SJSA1 (cell line): ENCODE measurements at regions not wholly inside any gene's neighbourhood (a gene's known extent, or its start where the extent isn't known, plus 50 kb on each side); places are given as distances from the start of the nearest gene placed in this dataset.
A peak's percentile ranks its signal among the peaks of the same experiment; 100 is the strongest.

Source experiments
- DNase-seq, 2 experiments: peaks; one replicate each; pipeline ENCODE4 v3.0.0-alpha.2; 2015 to 2020; ENCODE audit warnings: low spot score in 2 of 2, low read depth in 1 of 2
- H3K27ac ChIP-seq: fragments of 250-450 bp; sonication (Bioruptor Pico); 2 replicates; pipeline ENCODE4 v1.5.1; 2020; ENCODE audit warnings: mild to moderate bottlenecking, moderate library complexity
- H3K27me3 ChIP-seq: fragments of 250-450 bp; sonication (Bioruptor Pico); replicated peaks from 2 replicates; pipeline ENCODE4 v1.5.1; 2020; ENCODE audit warnings: mild to moderate bottlenecking, moderate library complexity
- H3K36me3 ChIP-seq: fragments of 250-450 bp; sonication (Bioruptor Pico); 2 replicates; pipeline ENCODE4 v1.5.1; 2020; ENCODE audit warnings: mild to moderate bottlenecking
- H3K4me1 ChIP-seq: fragments of 250-450 bp; sonication (Bioruptor Pico); replicated peaks from 2 replicates; pipeline ENCODE4 v1.6.1; 2021; ENCODE audit warnings: mild to moderate bottlenecking
- H3K4me3 ChIP-seq: fragments of 250-450 bp; sonication (Bioruptor Pico); 2 replicates; pipeline ENCODE4 v1.5.1; 2020; ENCODE audit warnings: mild to moderate bottlenecking
- H3K9me3 ChIP-seq: fragments of 250-450 bp; sonication (Bioruptor Pico); replicated peaks from 2 replicates; pipeline ENCODE4 v1.5.1; 2020; ENCODE audit warnings: mild to moderate bottlenecking

DNA sequence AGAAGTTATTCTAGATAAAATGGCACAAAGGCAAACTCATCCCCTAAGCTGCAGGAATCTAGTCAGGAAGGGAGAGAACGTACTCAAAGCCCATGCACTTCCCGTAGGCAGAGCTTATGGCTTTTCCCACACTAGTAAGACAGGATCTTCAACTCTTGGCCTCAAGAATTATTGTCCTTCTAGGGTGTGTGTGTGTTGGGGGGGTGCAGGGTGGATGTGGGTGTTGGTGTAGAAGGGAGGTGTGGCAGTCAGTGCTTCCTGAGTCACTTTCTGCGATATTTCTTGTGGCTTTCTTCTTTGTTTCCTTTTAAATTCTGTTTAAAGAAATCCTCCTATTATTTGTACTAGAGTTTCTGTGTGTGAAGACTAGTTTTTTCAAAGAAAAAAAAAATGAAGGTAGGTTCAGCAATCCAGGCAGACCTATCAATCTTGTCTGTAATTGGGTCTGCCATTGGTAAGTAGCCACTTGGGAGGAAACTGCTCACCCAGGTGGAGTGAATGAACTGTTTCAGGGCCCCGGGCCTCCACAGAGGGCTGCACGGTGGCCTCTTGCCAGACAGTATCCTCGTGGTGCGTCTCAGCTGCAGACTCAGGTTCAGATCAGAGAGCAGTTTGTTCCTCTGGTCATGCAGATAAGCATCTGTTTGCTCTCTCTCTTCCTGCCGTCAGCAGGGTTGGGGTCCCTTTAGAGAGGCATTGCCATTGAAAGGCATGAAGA lies 131.9 kb downstream of the NPR3 start:
- no peak overlapping the region for H3K4me3 ChIP-seq
- H3K9me3 ChIP-seq: no peaks in the 10 kb centered on the region
- H3K27me3 ChIP-seq: no peaks in the 10 kb centered on the region
- peaks cover 9% of the 10 kb centered on the region for H3K4me1 ChIP-seq
- DNase-seq: peak; percentile 35 to 38
- H3K27ac ChIP-seq: no peak overlapping the region
- H3K36me3 ChIP-seq: no peaks in the 10 kb centered on the region

DNA sequence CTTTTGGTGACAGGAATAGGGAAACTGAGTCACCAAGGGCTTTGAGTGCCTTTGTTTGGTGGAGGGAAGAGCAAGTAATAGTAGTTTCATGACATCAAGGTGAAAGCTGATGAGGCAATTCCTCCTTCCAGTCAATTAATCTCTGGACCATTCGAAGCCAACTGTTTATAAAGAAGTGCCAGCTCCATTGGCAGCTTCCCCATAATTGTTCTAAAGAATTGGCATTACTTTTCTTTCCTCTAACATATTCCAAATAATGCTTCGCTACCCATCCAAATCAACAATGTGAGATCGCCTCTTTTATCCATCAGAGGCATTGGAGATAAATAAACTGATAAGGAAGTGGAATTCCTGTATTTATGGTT lies 132.4 kb downstream of the NPR3 start:
- Histone ChIP-seq H3K27ac (no peak overlapping the region), H3K4me3 (no peak overlapping the region), H3K36me3 (no peaks in the 10 kb centered on the region), H3K27me3 (no peaks in the 10 kb centered on the region), H3K9me3 (no peaks in the 10 kb centered on the region), H3K4me1 (peaks cover 9% of the 10 kb centered on the region)
- DNase-seq: no peak

DNA sequence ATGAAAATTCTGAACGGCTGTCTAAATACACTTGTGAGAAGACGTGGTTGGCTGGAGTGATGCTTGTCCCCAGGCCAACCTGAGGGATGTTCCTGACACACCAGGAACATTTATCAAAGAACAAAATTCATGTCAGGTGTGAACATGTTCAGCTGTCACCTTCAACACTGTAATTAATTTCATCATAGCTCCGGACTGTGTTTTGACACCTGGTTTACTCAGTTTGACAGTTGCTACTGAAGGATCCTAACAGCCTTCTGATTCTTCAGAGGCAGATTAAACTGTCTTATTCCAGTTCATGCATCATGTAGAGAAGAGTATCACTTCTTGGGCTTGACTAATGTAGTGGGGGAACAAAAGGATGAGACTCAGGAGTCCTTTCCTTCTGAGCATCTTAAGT lies 134.1 kb downstream of the NPR3 start:
- Histone ChIP-seq H3K9me3 (no peaks in the 10 kb centered on the region), H3K27me3 (no peaks in the 10 kb centered on the region), H3K36me3 (no peaks in the 10 kb centered on the region), H3K4me1 (peaks cover 9% of the 10 kb centered on the region), H3K27ac (no peak overlapping the region), H3K4me3 (no peak overlapping the region)
- no peak for DNase-seq

DNA sequence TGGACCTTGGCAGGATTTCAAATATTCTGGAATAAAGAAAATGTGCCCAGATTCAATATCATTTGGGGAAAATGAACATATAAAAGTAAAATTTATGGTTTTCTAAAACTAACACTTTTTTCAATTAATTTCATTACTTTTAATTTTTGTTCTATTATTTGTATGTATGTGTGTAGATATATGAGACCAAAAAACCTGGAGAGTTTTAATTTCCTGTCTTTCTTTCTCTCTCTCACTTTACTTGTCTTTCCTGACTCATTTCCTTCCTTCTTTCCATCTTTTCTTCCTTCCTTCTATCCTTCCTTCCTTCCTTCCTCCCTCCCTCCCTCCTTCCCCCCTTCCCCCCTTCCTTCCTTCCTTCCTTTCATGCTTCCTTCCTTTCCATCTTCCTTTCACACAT lies 137.0 kb downstream of the NPR3 start:
- Histone ChIP-seq H3K27ac (no peak overlapping the region), H3K4me3 (no peak overlapping the region), H3K4me1 (peaks cover 18% of the 10 kb centered on the region), H3K9me3 (no peaks in the 10 kb centered on the region), H3K36me3 (no peaks in the 10 kb centered on the region), H3K27me3 (no peaks in the 10 kb centered on the region)
- no peak for DNase-seq

DNA sequence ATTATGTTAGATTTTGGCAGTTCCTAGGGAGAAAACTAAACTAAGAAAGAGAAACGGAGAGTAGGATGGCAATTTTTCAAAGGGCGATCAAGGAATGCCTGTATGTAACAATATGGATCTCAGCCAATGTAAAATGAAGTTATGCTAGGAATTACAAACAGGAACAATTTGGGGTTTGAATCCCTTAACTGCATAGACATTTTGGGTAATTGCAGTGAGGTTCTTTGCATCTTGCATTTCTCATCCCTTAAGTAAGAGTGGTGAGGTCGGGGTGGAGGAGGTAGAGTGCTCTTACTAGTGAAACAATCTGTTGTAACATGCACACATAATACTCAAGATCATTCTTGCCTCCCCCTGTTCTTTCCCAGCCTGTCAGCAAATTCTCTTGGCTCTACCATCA lies 137.6 kb downstream of the NPR3 start:
- H3K4me1 ChIP-seq: peaks cover 17% of the 10 kb centered on the region
- no peak overlapping the region for H3K27ac ChIP-seq
- no peak for DNase-seq
- no peaks in the 10 kb centered on the region for H3K27me3 ChIP-seq
- no peaks in the 10 kb centered on the region for H3K9me3 ChIP-seq
- H3K4me3 ChIP-seq: no peak overlapping the region
- H3K36me3 ChIP-seq: no peaks in the 10 kb centered on the region

DNA sequence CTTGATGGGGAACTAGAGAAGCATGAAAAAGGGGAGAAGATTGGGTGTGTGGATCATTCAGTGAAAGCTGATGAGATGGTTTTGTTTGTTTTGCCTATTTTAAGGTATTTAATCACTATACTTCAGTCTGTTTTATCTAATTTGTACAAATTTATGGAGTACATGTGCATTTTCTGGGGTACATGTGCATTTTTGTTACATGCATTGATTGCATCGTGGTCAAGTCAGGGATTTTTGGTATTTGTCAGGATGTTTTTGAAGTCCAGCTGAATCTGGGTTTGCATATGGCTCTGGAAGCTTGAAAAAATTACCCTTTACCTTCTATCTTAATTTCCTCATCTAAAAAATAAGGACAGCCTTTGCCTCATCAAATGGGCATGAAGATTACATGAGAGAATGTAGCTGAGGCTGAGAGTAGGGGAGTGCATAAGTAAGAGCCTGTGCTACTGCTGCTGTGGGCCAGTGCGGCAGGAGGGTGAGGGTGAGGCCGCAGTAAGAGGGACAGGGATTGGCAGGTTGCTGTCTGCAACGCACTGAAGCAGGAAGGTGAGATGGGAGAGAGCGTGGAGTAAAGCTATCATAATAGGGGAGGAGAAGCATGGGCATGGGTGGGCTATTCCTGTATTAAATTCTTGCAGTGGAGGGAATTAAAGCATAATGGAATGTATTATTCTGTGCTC lies 139.8 kb downstream of the NPR3 start:
- Histone ChIP-seq H3K9me3 (no peaks in the 10 kb centered on the region), H3K27me3 (no peaks in the 10 kb centered on the region), H3K4me3 (no peak overlapping the region), H3K4me1 (peaks cover 17% of the 10 kb centered on the region), H3K36me3 (no peaks in the 10 kb centered on the region), H3K27ac (no peak overlapping the region)
- no peak for DNase-seq

DNA sequence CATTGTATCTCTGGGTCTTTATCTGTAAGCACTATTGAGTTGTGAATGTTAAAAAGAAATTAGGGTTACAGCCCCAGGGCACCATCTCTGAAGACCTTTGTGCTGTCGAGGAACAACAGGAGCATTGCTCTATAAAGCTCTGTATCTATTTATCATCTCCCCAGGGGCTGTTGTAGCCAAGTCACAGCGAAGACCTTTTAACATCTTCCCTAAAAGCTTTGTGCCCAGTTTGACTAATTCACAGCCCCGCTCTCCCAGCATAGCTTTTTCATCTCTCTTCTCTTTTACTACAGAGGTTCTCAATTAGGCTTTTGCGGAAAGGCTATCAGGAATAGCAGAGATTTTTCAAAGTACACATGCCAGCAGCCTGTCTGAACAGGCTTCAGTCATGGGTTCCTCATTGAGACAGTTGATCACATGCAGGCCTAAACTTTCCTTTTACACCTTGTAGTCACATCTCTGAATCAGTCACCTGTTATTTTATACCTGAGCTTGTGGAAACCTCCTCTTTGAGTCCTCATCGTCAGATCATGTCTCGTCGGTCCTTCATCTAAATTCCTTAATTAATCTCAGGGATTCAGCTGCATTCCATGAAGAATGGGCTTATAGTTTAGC lies 140.5 kb downstream of the NPR3 start:
- peak overlapping the region; percentile 64 for H3K27ac ChIP-seq
- no peak overlapping the region for H3K4me3 ChIP-seq
- no peaks in the 10 kb centered on the region for H3K9me3 ChIP-seq
- DNase-seq: no peak
- H3K27me3 ChIP-seq: no peaks in the 10 kb centered on the region
- H3K4me1 ChIP-seq: peaks cover 17% of the 10 kb centered on the region
- no peaks in the 10 kb centered on the region for H3K36me3 ChIP-seq

DNA sequence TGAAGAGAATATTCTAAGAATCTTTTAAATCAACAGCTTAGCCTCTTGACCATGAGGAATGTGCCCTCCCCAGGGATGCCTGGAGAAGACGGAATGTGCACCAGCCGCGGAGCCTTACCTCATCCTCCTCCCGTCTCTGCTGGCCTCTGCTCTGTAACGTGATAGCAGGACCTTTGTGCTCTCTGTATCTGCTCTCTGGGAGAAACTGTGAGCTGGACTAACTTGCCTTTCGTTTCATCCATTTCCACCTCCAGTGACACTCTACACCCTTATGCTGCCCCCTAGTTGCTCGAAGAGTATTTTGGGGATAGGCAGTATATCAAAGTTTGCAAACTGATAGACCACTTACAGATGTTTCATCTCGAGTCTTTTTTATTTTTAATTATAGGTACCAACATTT lies 141.4 kb downstream of the NPR3 start:
- Histone ChIP-seq H3K36me3 (no peaks in the 10 kb centered on the region), H3K27ac (peak overlapping the region; percentile 64), H3K27me3 (no peaks in the 10 kb centered on the region), H3K9me3 (no peaks in the 10 kb centered on the region), H3K4me1 (peaks cover 17% of the 10 kb centered on the region), H3K4me3 (no peak overlapping the region)
- peak; percentile 79 to 82 for DNase-seq

DNA sequence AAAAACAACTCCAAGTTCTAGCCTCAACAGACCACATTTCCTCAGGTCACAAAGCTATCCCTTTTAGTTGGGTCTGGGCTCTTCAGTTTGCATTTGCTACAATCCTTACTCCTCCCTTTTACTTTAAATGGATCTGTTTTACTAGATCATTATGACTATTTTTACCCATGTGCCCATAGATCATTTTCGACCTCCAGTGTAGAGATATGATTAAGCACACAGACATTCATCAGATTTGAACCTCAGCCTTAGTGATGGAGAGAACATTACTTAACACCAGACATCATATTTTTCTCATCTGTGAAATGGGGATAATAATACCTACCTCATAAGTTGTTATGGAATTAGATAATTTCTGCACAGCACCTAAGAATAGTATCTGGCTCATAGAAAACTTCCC lies 141.9 kb downstream of the NPR3 start:
- H3K9me3 ChIP-seq: no peaks in the 10 kb centered on the region
- peaks cover 17% of the 10 kb centered on the region for H3K4me1 ChIP-seq
- no peaks in the 10 kb centered on the region for H3K27me3 ChIP-seq
- H3K27ac ChIP-seq: peak overlapping the region; percentile 21; the same call in 1 of the 2 replicates
- DNase-seq: no peak
- no peaks in the 10 kb centered on the region for H3K36me3 ChIP-seq
- no peak overlapping the region for H3K4me3 ChIP-seq

DNA sequence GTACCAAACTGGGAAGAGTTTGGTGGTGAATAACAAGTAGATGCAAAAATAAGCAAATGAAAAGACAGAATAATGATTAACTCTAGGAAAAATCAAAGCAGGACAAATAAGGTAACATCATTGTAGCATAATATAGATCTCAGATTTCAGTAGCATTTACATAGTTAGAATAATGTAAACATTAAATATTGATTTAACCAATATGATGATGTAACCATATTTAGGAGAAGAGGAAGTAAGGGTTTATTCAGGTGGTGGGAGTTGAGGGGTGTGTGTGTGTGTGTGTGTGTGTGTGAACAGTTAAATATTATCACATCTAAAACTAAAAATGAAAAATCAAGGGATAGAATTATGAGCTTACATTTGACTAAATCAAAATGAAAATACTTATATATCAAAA lies 143.4 kb downstream of the NPR3 start:
- H3K9me3 ChIP-seq: no peaks in the 10 kb centered on the region
- no peak overlapping the region for H3K4me3 ChIP-seq
- H3K4me1 ChIP-seq: peaks cover 17% of the 10 kb centered on the region
- no peak for DNase-seq
- no peaks in the 10 kb centered on the region for H3K36me3 ChIP-seq
- no peaks in the 10 kb centered on the region for H3K27me3 ChIP-seq
- no peak overlapping the region for H3K27ac ChIP-seq

DNA sequence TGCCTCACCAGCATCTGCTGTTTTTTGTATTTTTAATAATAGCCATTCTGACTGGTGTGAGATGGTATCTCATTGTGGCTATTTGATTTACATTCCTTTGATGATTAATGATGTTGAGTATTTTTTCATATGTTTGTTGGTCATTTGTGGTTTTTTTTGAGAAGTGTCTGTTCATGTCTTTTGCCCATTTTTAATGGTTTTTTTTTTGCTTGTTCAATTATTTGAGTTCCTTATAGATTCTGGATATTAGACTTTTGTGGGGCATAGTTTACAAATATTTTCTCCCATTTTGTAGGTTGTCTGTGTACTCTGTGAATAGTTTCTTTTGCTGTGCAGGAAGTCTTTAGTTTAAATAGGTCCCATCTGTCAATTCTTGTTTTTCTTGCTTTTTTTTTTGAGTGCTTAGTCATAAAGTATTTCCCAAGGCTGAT lies 148.1 kb downstream of the NPR3 start:
- Histone ChIP-seq H3K4me3 (no peak overlapping the region), H3K27me3 (no peaks in the 10 kb centered on the region), H3K9me3 (no peaks in the 10 kb centered on the region), H3K36me3 (no peaks in the 10 kb centered on the region), H3K27ac (peak overlapping the region; percentile 30; the same call in 1 of the 2 replicates), H3K4me1 (peaks cover 6% of the 10 kb centered on the region)
- DNase-seq: peak in 1 of 2 experiments; percentile 72

DNA sequence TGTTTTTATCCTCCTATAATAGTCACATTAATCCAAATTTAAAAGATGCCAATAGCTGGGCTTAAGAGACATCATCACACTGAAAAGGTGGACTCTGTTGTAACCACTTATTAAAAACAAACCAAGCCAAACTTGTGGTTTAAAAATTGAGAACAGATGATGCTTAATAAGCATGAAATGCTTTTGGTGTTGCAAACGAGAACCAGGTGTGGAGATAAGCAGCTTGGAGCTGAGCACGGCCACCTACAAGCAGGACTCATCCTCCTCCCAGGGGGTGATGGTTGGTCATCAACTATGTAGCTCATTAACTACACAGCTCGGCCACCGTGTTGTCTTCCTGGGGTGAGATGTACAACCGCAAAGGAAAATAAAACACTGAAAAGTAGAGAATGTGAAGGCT lies 154.4 kb downstream of the NPR3 start:
- H3K27me3 ChIP-seq: no peaks in the 10 kb centered on the region
- no peak overlapping the region for H3K27ac ChIP-seq
- H3K4me3 ChIP-seq: no peak overlapping the region
- H3K9me3 ChIP-seq: no peaks in the 10 kb centered on the region
- no peaks in the 10 kb centered on the region for H3K36me3 ChIP-seq
- peaks cover 11% of the 10 kb centered on the region for H3K4me1 ChIP-seq
- peak; percentile 30 to 35 for DNase-seq

DNA sequence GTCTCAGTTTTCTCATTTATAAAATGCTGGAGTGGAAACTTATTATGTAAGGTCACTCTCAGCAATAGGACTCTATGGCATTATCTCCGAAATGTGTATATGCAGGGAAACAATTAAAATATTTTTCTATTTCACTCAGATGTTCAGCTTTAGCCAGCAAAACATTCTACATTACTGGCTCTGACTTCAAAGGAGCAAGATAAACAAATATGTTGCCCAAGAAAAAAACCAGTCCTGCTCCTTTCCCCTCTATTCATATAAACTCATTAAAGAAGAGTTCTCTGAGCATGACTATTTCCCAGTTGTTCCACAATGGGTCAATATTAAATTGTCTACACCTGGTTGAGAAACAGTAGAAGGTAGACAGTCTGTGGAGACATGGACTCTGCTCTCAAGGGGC lies 155.0 kb downstream of the NPR3 start:
- no peaks in the 10 kb centered on the region for H3K27me3 ChIP-seq
- peaks cover 11% of the 10 kb centered on the region for H3K4me1 ChIP-seq
- peak in 1 of 2 experiments; percentile 15 for DNase-seq
- no peaks in the 10 kb centered on the region for H3K36me3 ChIP-seq
- no peak overlapping the region for H3K27ac ChIP-seq
- no peaks in the 10 kb centered on the region for H3K9me3 ChIP-seq
- no peak overlapping the region for H3K4me3 ChIP-seq

DNA sequence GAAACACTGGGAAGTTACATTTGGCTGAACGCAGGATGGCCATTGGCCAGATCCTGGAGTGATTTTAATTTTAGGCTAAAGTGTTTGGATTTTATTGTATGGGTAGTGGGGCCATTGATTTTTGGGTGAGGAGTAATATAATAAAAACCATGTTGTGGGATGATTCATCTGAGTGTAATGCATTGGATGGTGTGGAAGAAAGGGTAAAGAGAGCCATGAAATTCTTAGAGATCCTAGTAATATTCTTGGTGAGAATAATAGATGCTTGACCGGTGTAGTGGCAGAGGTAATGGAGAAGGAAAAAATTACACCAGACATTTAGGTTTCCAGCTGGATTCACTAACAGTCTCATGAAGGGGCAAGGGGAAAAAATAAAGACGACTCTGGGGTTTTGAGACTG lies 158.1 kb downstream of the NPR3 start:
- Histone ChIP-seq H3K36me3 (no peaks in the 10 kb centered on the region), H3K9me3 (no peaks in the 10 kb centered on the region), H3K27me3 (no peaks in the 10 kb centered on the region), H3K4me3 (no peak overlapping the region), H3K4me1 (peaks cover 11% of the 10 kb centered on the region), H3K27ac (no peak overlapping the region)
- no peak for DNase-seq
